DND-41 (cell line): ENCODE measurements at regions not wholly inside any gene's neighbourhood (a gene's known extent, or its start where the extent isn't known, plus 50 kb on each side); places are given as distances from the start of the nearest gene placed in this dataset.

Source experiments
- ATAC-seq: fragments of 200-7000 bp; cut with Tn5 transposase; 3 replicates; pipeline ENCODE4 v1.9.1; 2021; ENCODE audit warnings: low read depth; ENCODE audit not compliant: insufficient read depth
- DNase-seq: peaks from one replicate; pipeline ENCODE4 v3.0.0-alpha.2; 2020
- H2AFZ ChIP-seq: 2 replicates; pipeline ENCODE4 v1.6.0; 2012; ENCODE audit warnings: low read depth, low read length
- H3K27ac ChIP-seq: 2 replicates; pipeline ENCODE4 v1.5.1; 2012; ENCODE audit warnings: low read length, inconsistent platforms
- H3K27me3 ChIP-seq: fragments of 200-600 bp; sonication (generic); 2 replicates; pipeline ENCODE4 v1.6.0; 2012; ENCODE audit warnings: low read length, mild to moderate bottlenecking, inconsistent platforms; ENCODE audit not compliant: insufficient read depth, poor library complexity
- H3K36me3 ChIP-seq: 2 replicates; pipeline ENCODE4 v1.5.1; 2012; ENCODE audit warnings: low read length, inconsistent platforms; ENCODE audit not compliant: insufficient read depth
- H3K4me1 ChIP-seq: 2 replicates; pipeline ENCODE4 v1.5.1; 2012; ENCODE audit warnings: mild to moderate bottlenecking, low read length; ENCODE audit not compliant: insufficient read depth
- H3K4me2 ChIP-seq: 2 replicates; pipeline ENCODE4 v1.6.0; 2012; ENCODE audit warnings: mild to moderate bottlenecking, moderate library complexity, low read length, inconsistent platforms; ENCODE audit not compliant: insufficient read depth
- H3K4me3 ChIP-seq, 2 experiments: fragments of 200-600 bp in 1 of 2; shearing (Covaris generic) in 1 of 2; 2 replicates each; pipeline ENCODE4 v1.5.1; 2012 to 2016; ENCODE audit warnings: inconsistent platforms in 2 of 2, low read length in 2 of 2, mild to moderate bottlenecking in 2 of 2, low read depth in 1 of 2, moderate library complexity in 1 of 2
- H3K79me2 ChIP-seq: 2 replicates; pipeline ENCODE4 v1.6.0; 2012; ENCODE audit warnings: low read length, inconsistent platforms; ENCODE audit not compliant: insufficient read depth
- H3K9ac ChIP-seq: 2 replicates; pipeline ENCODE4 v1.6.0; 2012; ENCODE audit warnings: low read depth, mild to moderate bottlenecking, inconsistent platforms, low read length, moderate library complexity
- H3K9me3 ChIP-seq: 2 replicates; pipeline ENCODE4 v1.5.1; 2012; ENCODE audit warnings: low read length, moderate library complexity, mild to moderate bottlenecking, inconsistent platforms; ENCODE audit not compliant: insufficient read depth, severe bottlenecking
- H4K20me1 ChIP-seq: 2 replicates; pipeline ENCODE4 v1.6.0; 2012; ENCODE audit warnings: low read length; ENCODE audit not compliant: insufficient read depth
- EZH2 ChIP-seq: IDR thresholded peaks from 3 replicates; pipeline ENCODE4 v1.6.1; 2012; ENCODE audit warnings: borderline replicate concordance, low read depth, mild to moderate bottlenecking, moderate library complexity, low read length, inconsistent platforms; ENCODE audit not compliant: severe bottlenecking
- TF ChIP-seq, protein P1 (sequence below): IDR thresholded peaks from 2 replicates; pipeline ENCODE4 v1.5.1; 2012; ENCODE audit warnings: borderline replicate concordance, low read length, moderate library complexity, mild to moderate bottlenecking; ENCODE audit not compliant: poor library complexity, severe bottlenecking; ENCODE audit errors: extremely low read depth

DNA sequence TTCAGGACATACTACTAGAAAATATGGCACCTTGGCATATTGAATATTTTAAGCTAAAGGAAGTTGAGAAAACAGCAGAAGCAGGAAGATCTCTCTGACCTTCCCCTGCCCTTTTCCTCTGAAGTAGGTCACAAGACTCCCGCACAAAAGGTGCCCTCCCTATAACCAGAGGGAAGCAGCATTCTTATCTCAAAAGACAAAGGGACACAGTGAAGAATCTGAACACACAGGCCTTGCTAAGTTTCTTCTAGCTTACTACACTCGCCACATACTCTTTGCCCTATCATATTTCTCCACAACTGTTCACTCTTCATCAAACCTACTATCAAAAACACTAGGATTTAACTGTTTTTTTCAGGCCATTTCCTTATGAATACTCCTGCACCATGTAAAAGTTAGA, 151.2 kb downstream of the ELOVL4 start:
- ATAC-seq: no peak
- Histone ChIP-seq H3K79me2 (no peaks in the 10 kb centered on the region), H3K27ac (no peak overlapping the region), H3K27me3 (no peaks in the 10 kb centered on the region), H3K9ac (no peak overlapping the region), H3K4me2 (no peak overlapping the region), H2AFZ (no peak overlapping the region), H3K36me3 (no peaks in the 10 kb centered on the region), H4K20me1 (no peaks in the 10 kb centered on the region), H3K9me3 (no peaks in the 10 kb centered on the region), H3K4me1 (no peaks in the 10 kb centered on the region), H3K4me3 (no peak overlapping the region)
- no peak for DNase-seq
- no peak for TF ChIP-seq EZH2
- TF ChIP-seq, protein P1, sequence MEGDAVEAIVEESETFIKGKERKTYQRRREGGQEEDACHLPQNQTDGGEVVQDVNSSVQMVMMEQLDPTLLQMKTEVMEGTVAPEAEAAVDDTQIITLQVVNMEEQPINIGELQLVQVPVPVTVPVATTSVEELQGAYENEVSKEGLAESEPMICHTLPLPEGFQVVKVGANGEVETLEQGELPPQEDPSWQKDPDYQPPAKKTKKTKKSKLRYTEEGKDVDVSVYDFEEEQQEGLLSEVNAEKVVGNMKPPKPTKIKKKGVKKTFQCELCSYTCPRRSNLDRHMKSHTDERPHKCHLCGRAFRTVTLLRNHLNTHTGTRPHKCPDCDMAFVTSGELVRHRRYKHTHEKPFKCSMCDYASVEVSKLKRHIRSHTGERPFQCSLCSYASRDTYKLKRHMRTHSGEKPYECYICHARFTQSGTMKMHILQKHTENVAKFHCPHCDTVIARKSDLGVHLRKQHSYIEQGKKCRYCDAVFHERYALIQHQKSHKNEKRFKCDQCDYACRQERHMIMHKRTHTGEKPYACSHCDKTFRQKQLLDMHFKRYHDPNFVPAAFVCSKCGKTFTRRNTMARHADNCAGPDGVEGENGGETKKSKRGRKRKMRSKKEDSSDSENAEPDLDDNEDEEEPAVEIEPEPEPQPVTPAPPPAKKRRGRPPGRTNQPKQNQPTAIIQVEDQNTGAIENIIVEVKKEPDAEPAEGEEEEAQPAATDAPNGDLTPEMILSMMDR: no peak

DNA sequence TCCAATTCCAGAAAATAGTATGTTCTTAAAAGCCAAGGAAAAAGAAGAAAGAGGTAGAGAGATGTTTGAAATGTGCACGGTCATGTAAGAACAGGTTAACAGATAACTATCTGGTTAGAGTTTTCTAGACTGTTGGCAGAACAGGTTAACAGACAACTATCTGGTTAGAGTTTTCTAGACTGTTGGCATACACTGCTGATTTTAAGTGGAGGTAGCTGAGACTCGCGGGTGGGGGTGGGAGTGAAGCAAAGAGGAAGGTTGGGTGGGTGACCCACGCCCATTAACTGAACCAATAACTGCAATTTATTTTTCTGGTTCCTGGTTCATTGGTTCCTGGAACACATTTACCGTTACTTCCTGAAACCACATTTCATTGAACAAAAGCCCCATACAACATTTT, 157.5 kb downstream of the ELOVL4 start:
- Histone ChIP-seq H2AFZ (no peak overlapping the region), H3K27ac (no peak overlapping the region), H3K9me3 (no peaks in the 10 kb centered on the region), H3K27me3 (peaks cover 3% of the 10 kb centered on the region), H3K9ac (no peak overlapping the region), H3K4me1 (no peaks in the 10 kb centered on the region), H3K4me2 (no peak overlapping the region), H3K79me2 (no peaks in the 10 kb centered on the region), H3K4me3 (no peak overlapping the region), H3K36me3 (no peaks in the 10 kb centered on the region), H4K20me1 (no peaks in the 10 kb centered on the region)
- ATAC-seq: no peak
- TF ChIP-seq EZH2: no peak
- TF ChIP-seq, protein P1: no peak
- no peak for DNase-seq

DNA sequence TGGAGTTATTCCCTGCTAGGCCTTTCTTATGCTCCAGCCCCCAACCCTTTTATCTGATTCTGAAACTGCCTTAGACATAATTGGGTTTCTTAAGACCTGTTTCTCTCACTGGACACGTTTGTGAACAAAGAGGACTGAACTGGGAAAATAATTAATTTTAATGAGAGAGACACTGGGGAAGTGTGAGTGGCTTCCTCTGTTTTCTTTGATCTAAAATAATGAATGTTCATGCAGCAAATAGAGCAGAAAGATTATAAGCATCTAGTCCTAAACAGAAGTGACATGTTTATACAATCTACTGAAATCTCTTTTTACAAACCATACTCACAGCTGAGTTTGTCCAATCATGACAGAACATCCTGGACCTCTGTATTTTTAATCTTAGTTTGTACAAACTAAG, 157.6 kb downstream of the SH3BGRL2 start:
- ATAC-seq (no peak), DNase-seq (no peak)
- Histone ChIP-seq H3K27me3 (peaks cover 3% of the 10 kb centered on the region), H3K4me3 (no peak overlapping the region), H3K4me1 (no peaks in the 10 kb centered on the region), H3K4me2 (no peak overlapping the region), H2AFZ (no peak overlapping the region), H3K9me3 (no peaks in the 10 kb centered on the region), H3K79me2 (no peaks in the 10 kb centered on the region), H3K27ac (no peak overlapping the region), H3K9ac (no peak overlapping the region), H3K36me3 (no peaks in the 10 kb centered on the region), H4K20me1 (no peaks in the 10 kb centered on the region)
- TF ChIP-seq, protein P1: no peak

DNA sequence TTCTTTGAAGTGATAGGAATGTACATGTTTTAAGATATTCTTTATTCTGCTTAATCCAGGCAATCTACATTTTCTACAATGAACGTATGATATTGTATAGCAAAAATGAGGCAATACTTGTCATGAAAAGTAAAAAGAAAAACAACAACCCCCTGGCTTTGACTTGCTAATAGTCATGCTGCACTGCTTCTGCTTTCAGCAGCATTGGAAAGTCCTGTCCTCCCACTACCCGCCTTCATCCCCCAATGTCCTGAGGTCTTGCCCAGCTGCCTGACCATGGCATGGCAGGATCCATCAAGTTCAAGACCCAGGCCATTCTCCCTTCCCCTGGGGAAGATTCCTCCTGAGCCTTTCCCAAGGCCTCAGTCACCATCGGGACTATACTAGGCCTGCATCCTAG, 156.5 kb downstream of the SH3BGRL2 start:
- H3K79me2 ChIP-seq: no peaks in the 10 kb centered on the region
- H3K4me2 ChIP-seq: no peak overlapping the region
- peaks cover 3% of the 10 kb centered on the region for H3K27me3 ChIP-seq
- H3K4me1 ChIP-seq: no peaks in the 10 kb centered on the region
- no peaks in the 10 kb centered on the region for H3K9me3 ChIP-seq
- TF ChIP-seq, protein P1: no peak
- no peak for TF ChIP-seq EZH2
- H2AFZ ChIP-seq: no peak overlapping the region
- no peaks in the 10 kb centered on the region for H3K36me3 ChIP-seq
- no peaks in the 10 kb centered on the region for H4K20me1 ChIP-seq
- H3K4me3 ChIP-seq: no peak overlapping the region
- no peak overlapping the region for H3K27ac ChIP-seq
- no peak overlapping the region for H3K9ac ChIP-seq
- DNase-seq (no peak), ATAC-seq (no peak)
